Endothelial cell of umbilical vein (primary cell): ENCODE measurements at regions not wholly inside any gene's neighbourhood (a gene's known extent, or its start where the extent isn't known, plus 50 kb on each side); places are given as distances from the start of the nearest gene placed in this dataset.

Experiments used
- BruUV-seq: library from RNA; stranded (reverse); fragments of 400-500 nt; replicated peaks from 2 replicates; lab custom pipeline; 2021; lab: Mats Ljungman, UMichigan
- CTCF ChIA-PET: fragments of 300-600, 350-600 bp; sonication (Branson Sonifier 250); formaldehyde crosslinking; loops from one replicate; lab custom pipeline; 2021; ENCODE audit warnings: antibody characterized with exemption, inconsistent platforms; lab: Charles Lee
- POLR2A ChIA-PET: fragments of 300-600, 350-600 bp; sonication (Branson Sonifier 250); formaldehyde crosslinking; loops from one replicate; lab custom pipeline; 2021; ENCODE audit warnings: antibody characterized with exemption, inconsistent platforms; lab: Charles Lee
- DNase-seq: peaks from one replicate; pipeline ENCODE4 v3.0.0-alpha.2; 2011; ENCODE audit warnings: low read depth, low spot score
- FAIRE-seq: peaks from 2 replicates; lab custom pipeline; 2011; peaks lifted over from hg19 to GRCh38; lab: Jason Lieb, UNC
- H2AFZ ChIP-seq: 2 replicates; pipeline ENCODE4 v1.6.0; 2012; ENCODE audit warnings: low read depth, low read length, control low read depth, inconsistent platforms
- H3K27ac ChIP-seq: 2 replicates; pipeline ENCODE4 v1.5.1; 2011; ENCODE audit warnings: low read depth, mild to moderate bottlenecking, control low read depth, low read length, moderate library complexity; ENCODE audit not compliant: insufficient read depth
- H3K27me3 ChIP-seq, 2 experiments: 2 replicates each; pipeline versions ENCODE4 v1.6.0 to v1.6.1; 2011; ENCODE audit warnings: low read length in 2 of 2, mixed read lengths in 1 of 2; ENCODE audit not compliant: control insufficient read depth in 2 of 2, insufficient read depth in 2 of 2
- H3K36me3 ChIP-seq, 2 experiments: 2 replicates in 1 of 2; 3 replicates in 1 of 2; pipeline ENCODE4 v1.5.1; 2011; ENCODE audit warnings: low read length in 2 of 2, mild to moderate bottlenecking in 1 of 2, moderate library complexity in 1 of 2; ENCODE audit not compliant: control insufficient read depth in 2 of 2, insufficient read depth in 2 of 2; ENCODE audit errors: extremely low read depth in 1 of 2
- H3K4me1 ChIP-seq: 3 replicates; pipeline ENCODE4 v1.5.1; 2011; ENCODE audit warnings: mild to moderate bottlenecking, low read length; ENCODE audit not compliant: control insufficient read depth, insufficient read depth; ENCODE audit errors: extremely low read depth
- H3K4me2 ChIP-seq: 2 replicates; pipeline ENCODE4 v1.6.1; 2011; ENCODE audit warnings: low read length, control low read depth, mixed read lengths; ENCODE audit not compliant: insufficient read depth
- H3K4me3 ChIP-seq, 3 experiments: fragments of 200-600 bp in 1 of 3; sonication (generic), shearing (Covaris generic) in 1 of 3; replicated peaks in 1 of 3; 2 replicates each; pipeline ENCODE4 v1.5.1; 2011 to 2016; ENCODE audit warnings: control low read depth in 3 of 3, low read length in 3 of 3, mild to moderate bottlenecking in 2 of 3, inconsistent platforms in 1 of 3, low read depth in 1 of 3, moderate library complexity in 1 of 3; ENCODE audit not compliant: insufficient read depth in 1 of 3
- H3K79me2 ChIP-seq: 2 replicates; pipeline ENCODE4 v1.6.0; 2012; ENCODE audit warnings: low read length, inconsistent platforms; ENCODE audit not compliant: control insufficient read depth, insufficient read depth
- H3K9ac ChIP-seq: replicated peaks from 2 replicates; pipeline ENCODE3; 2011; ENCODE audit warnings: low read length, control low read depth; ENCODE audit not compliant: insufficient read depth; ENCODE audit errors: extremely low read depth
- H3K9me1 ChIP-seq: replicated peaks from 3 replicates; pipeline ENCODE4 v1.6.0; 2011; ENCODE audit warnings: mild to moderate bottlenecking, low read length; ENCODE audit not compliant: control insufficient read depth, insufficient read depth; ENCODE audit errors: extremely low read depth
- H3K9me3 ChIP-seq: replicated peaks from 2 replicates; pipeline ENCODE4 v1.5.1; 2012; ENCODE audit warnings: low read length, inconsistent platforms; ENCODE audit not compliant: control insufficient read depth, insufficient read depth
- H4K20me1 ChIP-seq: replicated peaks from 2 replicates; pipeline ENCODE3; 2011; ENCODE audit warnings: mild to moderate bottlenecking, low read length; ENCODE audit not compliant: control insufficient read depth, insufficient read depth; ENCODE audit errors: extremely low read depth
- CTCF ChIP-seq, 2 donors: IDR thresholded peaks; 1 replicate in 1 of 2; 2 replicates in 1 of 2; pipeline ENCODE4 v1.5.1; 2011; ENCODE audit warnings: low read length in 2 of 2, mild to moderate bottlenecking in 2 of 2, moderate library complexity in 2 of 2, control low read depth in 1 of 2, inconsistent platforms in 1 of 2, low read depth in 1 of 2; ENCODE audit not compliant: insufficient read depth in 1 of 2; ENCODE audit errors: extremely low read depth in 1 of 2
- EZH2 ChIP-seq: IDR thresholded peaks from 2 replicates; pipeline ENCODE4 v1.6.1; 2012; ENCODE audit warnings: borderline replicate concordance, low read depth, mild to moderate bottlenecking, moderate library complexity, low read length, inconsistent platforms; ENCODE audit not compliant: severe bottlenecking
- FOS ChIP-seq: IDR thresholded peaks from 2 replicates; pipeline ENCODE4 v1.6.1; 2011; ENCODE audit warnings: mild to moderate bottlenecking, low read length, moderate library complexity, borderline replicate concordance; ENCODE audit not compliant: insufficient read depth
- GATA2 ChIP-seq: IDR thresholded peaks from 2 replicates; pipeline ENCODE4 v1.7.0; 2011; ENCODE audit warnings: low read depth, mild to moderate bottlenecking, moderate library complexity, mixed read lengths, low read length; ENCODE audit not compliant: insufficient read length, insufficient read depth
- JUN ChIP-seq: IDR thresholded peaks from 2 replicates; pipeline ENCODE4 v1.6.1; 2011; ENCODE audit warnings: borderline replicate concordance, low read depth; ENCODE audit not compliant: insufficient read length, insufficient read depth
- MAX ChIP-seq: IDR thresholded peaks from 2 replicates; pipeline ENCODE4 v1.6.1; 2011; ENCODE audit not compliant: insufficient read depth, insufficient read length
- MYC ChIP-seq: IDR thresholded peaks from one replicate; pipeline ENCODE4 v1.6.1; 2011; ENCODE audit warnings: mild to moderate bottlenecking, low read depth, low read length
- POLR2A ChIP-seq: IDR thresholded peaks from 2 replicates; pipeline ENCODE4 v1.6.1; 2012; ENCODE audit warnings: low read depth, mild to moderate bottlenecking, control low read depth, low read length
- POLR2AphosphoS5 ChIP-seq: IDR thresholded peaks from 2 replicates; pipeline ENCODE4 v1.6.1; 2012; ENCODE audit warnings: low read depth, mild to moderate bottlenecking, control low read depth, low read length, moderate library complexity; ENCODE audit not compliant: insufficient read depth
- dilution Hi-C: fragments of 300-500 bp; cut with MboI; formaldehyde crosslinking; loops from one replicate; pipeline ENCODE4 v1.15.0; 2019; ENCODE audit warnings: low sequenced_read_pairs; ENCODE audit not compliant: extremely low pct_ligation_motif_present
- intact Hi-C: fragments of 100-400 bp; cut with micrococcal nuclease; formaldehyde crosslinking; loops from one replicate; pipeline ENCODE4 v1.10.0; 2022

DNA sequence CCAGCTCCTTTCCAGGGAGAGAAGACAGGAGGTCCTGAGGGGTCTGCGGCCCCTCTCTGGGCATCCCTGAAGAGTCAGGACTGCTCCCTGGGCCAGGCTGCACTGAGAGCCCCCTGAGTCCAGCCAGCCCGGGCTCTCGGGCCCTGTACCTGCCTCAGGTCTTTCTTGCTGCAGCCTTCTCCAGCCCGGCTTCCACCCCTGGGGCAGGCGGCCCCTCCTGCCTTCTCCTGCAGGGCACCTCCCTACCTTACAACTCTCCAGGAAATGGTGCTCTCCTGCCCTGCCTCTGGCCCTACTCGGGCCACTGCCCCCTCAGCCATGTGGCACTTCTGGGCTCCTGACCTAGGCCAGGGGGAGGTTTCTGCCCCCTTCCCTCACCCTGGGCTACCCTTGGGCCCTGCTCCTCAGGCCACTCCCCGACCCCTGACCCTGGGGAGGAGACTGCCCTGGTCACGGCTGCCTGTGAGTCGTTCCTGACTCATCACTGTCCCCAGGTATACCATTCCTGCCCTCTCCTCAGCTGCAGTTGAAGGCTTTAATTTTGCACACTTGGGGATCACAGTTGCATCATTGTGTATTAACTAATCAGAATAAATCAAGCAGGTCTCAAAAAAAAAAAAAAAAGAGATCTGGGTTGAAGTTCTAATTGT is 251.1 kb downstream of the NXPE2 start:
- Histone ChIP-seq H3K4me1 (no peaks in the 10 kb centered on the region), H3K4me2 (no peak overlapping the region), H3K36me3 (no peaks in the 10 kb centered on the region), H3K27ac (no peak overlapping the region), H3K9me1 (no peaks in the 10 kb centered on the region), H3K9me3 (peaks cover 4% of the 10 kb centered on the region), H3K4me3 (no peak overlapping the region), H2AFZ (no peak overlapping the region), H3K9ac (no peak overlapping the region), H4K20me1 (no peaks in the 10 kb centered on the region), H3K27me3 (no peaks in the 10 kb centered on the region), H3K79me2 (no peaks in the 10 kb centered on the region)
- no peak for TF ChIP-seq POLR2A
- no peak for TF ChIP-seq EZH2
- TF ChIP-seq MAX = no peak
- TF ChIP-seq MYC = no peak
- no peak for TF ChIP-seq FOS
- TF ChIP-seq GATA2 = no peak
- no peak for TF ChIP-seq CTCF (IDR thresholded peaks at IDR 0.05; ENCODE audit: extremely low read depth in 1 of 2, insufficient read depth in 1 of 2, low read depth in 1 of 2, low read length in 2 of 2)
- no peak for TF ChIP-seq POLR2AphosphoS5
- no peak for TF ChIP-seq JUN
- ChIA-PET POLR2A (no interaction called here), CTCF (no interaction called here)
- dilution Hi-C loops (no loop called here), intact Hi-C loops (no loop called here)
- no TSS peak for BruUV-seq
- FAIRE-seq (no peak), DNase-seq (no peak)
